ENCODE measurements at regions not wholly inside any gene's neighbourhood (a gene's known extent, or its start where the extent isn't known, plus 50 kb on each side); places are given as distances from the start of the nearest gene placed in this dataset.

GRCh38 chr13:88042489-88042888, 371.3 kb downstream of the SLITRK5 start:
- Histone ChIP-seq H3K18ac (ENCODE audit: low read depth, low read length) (no peak overlapping the region), H2BK120ac (ENCODE audit: low read depth, low read length) (no peak overlapping the region), H3K14ac (replicated peaks; ENCODE audit: low read depth, low read length) (no peak overlapping the region), H4K5ac (ENCODE audit: low read depth, low read length) (no peak overlapping the region), H2BK20ac (ENCODE audit: low read depth, low read length) (no peak overlapping the region), H2AK9ac (replicated peaks; ENCODE audit: low read depth, low read length, poor library complexity) (no peak overlapping the region), H3K36me3 (ENCODE audit: control insufficient read depth, insufficient read depth, low read length) (no peaks in the 10 kb centered on the region), H4K8ac (ENCODE audit: low read depth in 2 of 2, low read length in 2 of 2) (no peak overlapping the region), H3K79me1 (ENCODE audit: low read depth in 1 of 2, low read length in 2 of 2) (no peaks in the 10 kb centered on the region), H4K91ac (ENCODE audit: insufficient read depth, low read depth, low read length) (no peak overlapping the region), H3K23ac (ENCODE audit: low read depth, low read length) (no peak overlapping the region), H3K56ac (ENCODE audit: extremely low read depth, insufficient read depth, low read length) (no peak overlapping the region), H3K4me1 (ENCODE audit: control insufficient read depth, insufficient read depth, low read length) (no peaks in the 10 kb centered on the region), H3K27me3 (ENCODE audit: control insufficient read depth, insufficient read depth, low read length) (no peaks in the 10 kb centered on the region), H3K4me3 (ENCODE audit: insufficient read depth, low read depth, low read length) (no peak overlapping the region), H3K4me2 (ENCODE audit: low read depth, low read length) (no peak overlapping the region), H3K9me1 (ENCODE audit: insufficient read depth, low read length) (no peaks in the 10 kb centered on the region), H4K20me1 (ENCODE audit: insufficient read depth, low read length) (no peaks in the 10 kb centered on the region), H3K9ac (ENCODE audit: low read depth, low read length) (no peak overlapping the region), H3K27ac (ENCODE audit: insufficient read depth, low read length) (no peak overlapping the region), H2BK15ac (ENCODE audit: low read depth, low read length) (no peak overlapping the region), H2AK5ac (ENCODE audit: low read depth, low read length) (no peak overlapping the region), H2AFZ (replicated peaks; ENCODE audit: low read length, poor library complexity) (no peak overlapping the region), H3K9me3 (ENCODE audit: control insufficient read depth, insufficient read depth, low read length) (no peaks in the 10 kb centered on the region), H2BK5ac (ENCODE audit: low read depth, low read length, poor library complexity, severe bottlenecking) (no peak overlapping the region), H3K4ac (ENCODE audit: low read depth, low read length) (no peak overlapping the region)
- ChIA-PET CTCF (no interaction called here), POLR2A (ENCODE audit: unreplicated experiment) (no interaction called here)
- dilution Hi-C loops (cut with HindIII; ENCODE audit: low sequenced_read_pairs, unreplicated experiment), result no loop called here
- in situ Hi-C loops (cut with MboI; ENCODE audit: low sequenced_read_pairs), result no loop called here
- intact Hi-C loops (cut with micrococcal nuclease), result no loop called here
- TF ChIP-seq CEBPB (IDR thresholded peaks at IDR 0.05; ENCODE audit: low read depth, low read length), result no peak
- no peak for TF ChIP-seq RAD21 (IDR thresholded peaks at IDR 0.05; ENCODE audit: low read length)
- TF ChIP-seq MAZ (IDR thresholded peaks at IDR 0.05; ENCODE audit: borderline replicate concordance, low read depth, low read length), result no peak
- TF ChIP-seq USF2 (IDR thresholded peaks at IDR 0.05; ENCODE audit: low read depth, low read length), result no peak
- no peak for TF ChIP-seq CTCF (conservative IDR thresholded peaks at IDR 0.05; ENCODE audit: low read depth, low read length)
- TF ChIP-seq NFE2L2 (IDR thresholded peaks at IDR 0.05; ENCODE audit: low read depth, low read length), result no peak
- no peak for TF ChIP-seq SMC3 (IDR thresholded peaks at IDR 0.05; ENCODE audit: low read depth, low read length)
- no peak for TF ChIP-seq POLR2A (IDR thresholded peaks at IDR 0.05; ENCODE audit: low read depth, low read length)
- TF ChIP-seq FOS (IDR thresholded peaks at IDR 0.05; ENCODE audit: low read depth, low read length), result no peak
- no peak for TF ChIP-seq BHLHE40 (IDR thresholded peaks at IDR 0.05; ENCODE audit: low read depth, low read length)
- no peak for TF ChIP-seq CHD1 (IDR thresholded peaks at IDR 0.05; ENCODE audit: low read depth, low read length)
- TF ChIP-seq MAFK (IDR thresholded peaks at IDR 0.05; ENCODE audit: low read depth, low read length), result no peak
- TF ChIP-seq ELK1 (IDR thresholded peaks at IDR 0.05; ENCODE audit: borderline replicate concordance, low read depth, low read length), result no peak
- TF ChIP-seq RCOR1 (IDR thresholded peaks at IDR 0.05; ENCODE audit: insufficient replicate concordance, low read length), result no peak
- TF ChIP-seq RFX5 (IDR thresholded peaks at IDR 0.05; ENCODE audit: low read depth, low read length), result no peak
- WGBS, 2 experiments (ENCODE audit: extremely low coverage in 2 of 2, insufficient read length in 1 of 2), result no CpG with 5 or more reads among the region's 1 CpG
- ATAC-seq (ENCODE audit: low read depth), result no peak
- DNase-seq, result no peak
- BruUV-seq (replicated peaks), result no TSS peak

Measured in IMR-90 (cell line).